HCEC 1CT (cell line): ENCODE measurements at regions not wholly inside any gene's neighbourhood (a gene's known extent, or its start where the extent isn't known, plus 50 kb on each side); places are given as distances from the start of the nearest gene placed in this dataset.
"Not testable (repeated sequence)": the region's sequence is repeated elsewhere in the genome, so short reads cannot be mapped to it uniquely, and the experiment has no call there.

ENCODE experiments used
- DNase-seq: peaks from one replicate; pipeline ENCODE4 v3.0.0-alpha.2; 2017

DNA sequence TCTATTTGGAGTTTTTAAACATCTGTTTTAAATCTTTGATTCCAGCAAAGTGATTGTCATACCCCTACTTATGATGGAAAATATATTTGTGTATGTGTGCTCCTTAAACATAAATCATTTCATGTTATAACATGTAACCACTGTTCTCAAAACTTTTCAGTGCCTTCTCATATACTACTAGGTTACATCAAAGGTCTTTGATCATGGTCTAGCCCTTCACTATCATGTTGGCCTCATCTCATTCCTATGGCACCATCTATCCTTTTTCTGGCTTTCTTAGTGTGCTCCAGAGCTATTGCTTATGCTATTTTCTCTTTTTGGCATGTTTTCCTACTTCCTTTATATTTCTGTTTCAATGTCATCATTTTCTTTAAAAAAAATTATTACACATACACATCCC is 367.9 kb upstream of the SLC39A10 start:
- DNase-seq = no peak

DNA sequence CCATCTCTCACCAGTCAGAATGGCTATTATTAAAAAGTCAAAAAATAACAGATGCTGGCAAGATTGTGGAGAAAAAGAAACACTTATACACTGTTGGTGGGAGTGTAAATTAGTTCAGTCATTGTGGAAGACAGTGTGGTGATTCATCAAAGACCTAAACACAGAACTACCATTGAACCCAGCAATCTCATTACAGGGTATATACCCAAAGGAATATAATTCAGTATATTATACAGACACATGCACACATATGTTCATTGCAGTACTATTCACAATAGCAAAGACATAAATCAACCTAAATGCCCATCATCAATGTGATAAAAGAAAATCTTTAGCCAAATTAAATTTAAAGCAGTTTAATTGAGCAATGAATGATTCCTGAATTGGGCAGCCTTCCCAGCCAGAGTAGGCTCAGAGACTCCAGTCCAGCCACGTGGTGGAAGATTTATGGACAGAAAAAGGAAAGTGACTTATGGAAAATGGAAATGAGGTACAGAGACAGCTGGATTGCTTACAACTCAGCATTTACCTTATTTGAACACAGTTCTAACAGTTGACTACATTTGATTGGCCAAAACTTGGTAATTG is 377.1 kb upstream of the SLC39A10 start:
- no peak for DNase-seq

DNA sequence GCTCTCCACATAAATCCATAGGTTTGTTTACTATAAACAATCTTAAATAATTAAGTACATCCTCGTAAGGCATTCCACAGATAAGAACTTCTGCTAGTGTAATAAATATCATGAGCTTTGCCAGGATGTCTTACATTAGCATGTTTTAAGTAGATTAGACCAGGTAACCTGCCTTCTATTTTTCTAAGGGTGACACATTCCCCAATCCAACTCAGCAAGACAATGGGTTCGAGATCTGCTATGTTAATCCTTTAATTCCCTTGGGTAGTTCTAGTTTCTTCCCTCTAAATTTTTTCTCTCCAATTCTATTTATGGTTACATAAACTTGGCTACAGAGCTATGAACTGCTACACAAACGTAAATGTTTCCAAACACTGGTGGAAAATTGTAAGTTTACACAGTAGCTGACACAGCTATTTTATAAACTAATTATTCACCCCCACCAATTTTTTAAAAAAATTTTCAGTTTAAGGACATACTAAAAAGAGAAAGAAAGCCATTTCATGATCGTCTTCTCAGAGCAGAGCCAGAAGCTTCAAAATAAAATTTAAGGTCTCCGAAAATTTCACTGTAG is 386.5 kb upstream of the SLC39A10 start:
- DNase-seq = no peak

DNA sequence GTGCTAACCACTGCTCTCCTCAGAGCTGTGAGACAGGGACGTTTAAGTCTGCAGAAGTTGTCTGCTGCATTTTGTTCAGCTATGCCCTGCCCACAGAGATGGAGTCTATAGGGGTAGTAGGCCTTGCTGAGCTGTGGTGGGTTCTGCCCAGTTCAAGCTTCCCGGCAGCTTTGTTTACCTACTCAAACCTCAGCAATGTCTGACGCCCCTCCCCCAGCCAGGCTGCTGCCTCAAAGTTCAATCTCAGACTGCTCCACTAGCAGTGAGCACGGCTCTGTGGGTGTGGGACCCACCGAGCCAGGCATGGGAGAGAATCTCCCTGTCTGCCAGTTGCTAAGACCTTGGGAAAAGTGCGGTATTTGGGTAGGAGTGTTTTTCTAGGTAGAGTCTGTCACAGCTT is 387.8 kb upstream of the SLC39A10 start:
- DNase-seq = no peak

DNA sequence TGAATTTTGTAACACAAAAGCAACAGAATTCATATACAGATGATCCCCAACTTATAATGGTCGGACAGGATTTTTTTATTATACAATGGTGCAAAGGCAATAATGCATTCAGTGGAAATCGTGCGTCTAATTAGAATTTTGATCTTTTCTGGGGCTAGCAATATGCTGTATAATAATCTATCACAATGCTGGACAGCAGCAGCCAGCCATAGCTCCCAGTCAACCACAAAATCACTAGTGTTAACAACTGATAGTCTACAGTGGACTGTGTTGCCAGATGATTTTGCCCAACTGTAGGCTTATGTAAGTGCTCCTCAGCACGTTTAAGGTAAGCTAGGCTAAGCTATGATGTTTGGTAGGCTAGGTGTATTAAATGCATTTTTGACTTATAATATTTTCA is 399.0 kb upstream of the SLC39A10 start:
- DNase-seq = no peak

DNA sequence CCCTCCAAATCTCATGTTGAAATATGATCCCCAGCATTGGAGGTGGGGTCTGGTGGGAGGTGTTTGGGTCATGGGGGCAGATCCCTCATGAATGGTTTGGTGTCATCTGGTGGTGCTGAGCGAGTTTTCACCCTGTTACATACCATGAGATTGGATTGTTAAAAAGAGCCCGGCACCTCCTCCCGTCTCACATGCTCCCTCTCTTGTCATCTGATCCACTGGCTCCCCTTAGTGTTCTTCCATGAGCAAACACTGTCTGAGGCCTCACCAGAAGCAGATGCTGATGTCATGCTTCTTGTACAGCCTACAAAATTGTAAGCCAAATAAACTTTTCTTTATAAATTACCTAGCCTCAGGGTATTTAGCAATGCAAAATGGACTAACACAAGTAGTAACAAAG is 405.0 kb upstream of the SLC39A10 start:
- DNase-seq = no peak

DNA sequence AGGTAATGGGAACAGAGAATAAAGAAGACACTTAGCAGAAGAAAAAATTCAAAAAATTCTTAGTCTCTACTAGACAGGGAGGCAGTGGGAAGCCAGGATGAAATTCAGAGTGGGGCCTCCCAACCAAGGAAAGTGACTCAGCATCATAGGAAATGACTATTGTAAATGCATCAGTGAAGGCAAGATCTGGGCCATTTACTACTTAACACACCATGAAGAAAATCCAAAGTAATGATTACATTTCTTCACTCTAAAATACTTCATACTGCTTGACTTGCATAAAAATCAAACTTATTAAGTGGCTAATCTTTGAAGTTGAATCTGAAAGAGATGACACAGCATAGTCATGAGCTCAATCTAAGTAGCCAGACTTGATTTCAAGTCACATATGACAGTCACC is 405.8 kb upstream of the SLC39A10 start:
- DNase-seq = peak; percentile 5

DNA sequence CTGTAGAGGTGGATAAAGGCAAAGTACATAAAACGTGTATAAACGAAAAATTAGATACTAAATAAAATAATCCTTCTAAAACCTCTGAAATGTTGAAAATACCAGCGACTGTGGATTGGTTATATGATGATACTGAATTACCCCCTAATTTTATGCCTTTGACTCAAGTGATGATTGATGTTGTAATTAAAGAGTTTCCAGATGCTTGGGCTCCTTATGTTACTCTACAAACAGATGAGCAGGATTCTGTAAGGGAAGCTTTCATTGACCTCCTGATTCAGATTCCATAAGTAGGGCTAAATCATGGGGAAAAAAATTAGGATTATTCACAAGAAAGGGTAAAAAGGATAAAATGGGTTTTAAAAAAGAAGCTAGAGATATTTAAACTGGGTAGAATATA is 418.2 kb upstream of the SLC39A10 start:
- DNase-seq = no peak

DNA sequence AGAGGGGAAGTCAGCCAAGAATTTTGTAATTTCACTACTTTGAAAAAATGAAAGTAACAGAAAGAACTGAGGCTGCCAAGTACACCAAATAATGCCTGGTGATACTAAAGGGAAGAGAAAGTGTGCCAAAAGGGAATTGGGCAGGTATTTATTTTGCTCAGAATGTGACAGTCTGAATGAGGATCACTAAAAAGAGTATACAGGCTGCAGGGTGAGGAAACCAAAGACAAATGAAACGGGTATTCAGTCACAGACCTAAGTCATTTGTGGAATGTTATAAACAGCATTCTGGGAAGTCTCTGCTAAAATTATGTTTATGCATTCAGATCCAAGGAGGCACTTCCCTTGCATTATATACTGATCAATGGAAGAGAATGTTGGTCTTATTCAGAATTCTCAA is 418.6 kb upstream of the SLC39A10 start:
- DNase-seq = no peak

DNA sequence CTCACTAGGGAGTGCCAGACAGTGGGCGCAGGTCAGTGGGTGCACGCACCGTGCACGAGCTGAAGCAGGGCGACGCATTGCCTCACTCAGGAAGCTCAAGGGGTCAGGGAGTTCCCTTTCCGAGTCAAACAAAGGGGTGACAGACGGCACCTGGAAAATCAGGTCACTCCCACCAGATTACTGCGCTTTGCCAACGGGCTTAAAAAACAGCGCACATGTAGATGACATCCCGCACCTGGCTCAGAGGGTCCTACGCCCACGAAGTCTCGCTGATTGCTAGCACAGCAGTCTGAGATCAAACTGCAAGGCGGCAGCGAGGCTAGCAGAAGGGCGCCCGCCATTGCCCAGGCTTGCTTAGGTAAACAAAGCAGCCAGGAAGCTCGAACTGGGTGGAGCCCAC is 428.5 kb upstream of the SLC39A10 start:
- not testable (repeated sequence) for DNase-seq

DNA sequence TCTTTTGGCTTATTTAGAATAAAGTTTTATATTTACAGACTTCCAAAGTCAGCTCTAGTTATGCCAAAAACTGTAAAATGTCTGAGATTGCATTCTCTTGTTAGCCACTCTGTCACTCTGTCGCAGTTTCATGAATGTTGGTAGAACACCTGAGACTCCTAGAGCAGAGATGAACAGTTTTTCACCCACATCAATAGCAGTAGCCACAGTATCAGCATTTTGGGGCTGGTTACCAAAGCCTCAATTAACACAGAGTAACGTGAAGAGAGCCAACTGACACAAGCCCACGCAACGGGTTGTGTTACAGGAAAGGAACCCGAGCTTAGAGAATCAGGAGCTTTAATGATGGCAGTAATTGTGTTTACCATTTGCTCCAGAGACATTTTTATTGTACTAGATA is 443.0 kb upstream of the SLC39A10 start:
- DNase-seq = no peak

DNA sequence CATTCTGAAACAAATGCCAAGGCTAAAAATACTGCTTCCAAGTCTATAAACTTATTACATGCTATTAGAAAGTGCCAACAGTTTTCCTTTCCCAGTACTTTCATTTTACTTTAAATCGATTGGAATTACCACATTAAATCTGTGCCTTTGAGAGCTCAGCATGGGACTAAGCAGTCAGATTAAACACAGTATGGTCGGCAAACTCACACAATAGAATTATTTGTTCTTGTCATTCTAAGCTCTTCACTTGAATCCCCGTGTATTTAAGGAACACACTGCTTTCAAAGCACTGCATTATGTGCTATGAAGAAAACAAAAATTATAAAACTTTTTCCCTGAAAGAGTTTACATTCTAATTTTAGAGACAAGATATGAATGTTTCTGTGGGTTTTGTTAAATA is 444.4 kb upstream of the SLC39A10 start:
- no peak for DNase-seq

DNA sequence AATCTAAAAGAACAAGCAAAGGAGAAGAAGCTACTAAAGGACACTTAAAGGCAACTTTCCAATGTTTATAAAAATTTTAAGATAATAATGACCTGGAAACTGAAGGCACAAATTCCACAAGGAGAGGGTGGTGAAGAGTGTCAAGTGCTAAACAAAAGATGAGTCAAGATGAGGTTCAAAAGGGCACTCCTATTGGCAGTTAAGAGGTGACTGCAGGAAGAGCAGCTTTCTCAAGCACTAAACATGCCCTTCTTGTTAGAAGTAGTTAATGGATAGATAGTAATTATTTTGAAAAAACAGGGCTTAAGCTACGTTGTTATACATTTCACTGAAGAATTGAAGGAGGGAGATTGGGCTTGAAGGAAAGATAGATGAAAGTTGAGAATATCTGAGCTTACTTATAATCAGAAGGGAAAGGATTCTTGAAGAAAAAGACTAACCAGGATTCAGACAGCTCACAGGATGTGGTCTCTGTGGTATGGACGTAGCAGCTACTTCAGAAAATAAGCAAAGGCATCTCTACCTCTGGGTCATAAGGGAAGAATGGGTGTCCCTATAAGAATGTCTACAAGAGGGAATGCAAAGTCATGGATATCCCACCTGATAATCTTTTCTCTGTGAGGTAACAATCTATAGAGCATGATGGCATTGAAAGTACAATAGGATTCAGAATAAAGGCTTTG is 454.7 kb upstream of the SLC39A10 start:
- DNase-seq = peak; percentile 45

DNA sequence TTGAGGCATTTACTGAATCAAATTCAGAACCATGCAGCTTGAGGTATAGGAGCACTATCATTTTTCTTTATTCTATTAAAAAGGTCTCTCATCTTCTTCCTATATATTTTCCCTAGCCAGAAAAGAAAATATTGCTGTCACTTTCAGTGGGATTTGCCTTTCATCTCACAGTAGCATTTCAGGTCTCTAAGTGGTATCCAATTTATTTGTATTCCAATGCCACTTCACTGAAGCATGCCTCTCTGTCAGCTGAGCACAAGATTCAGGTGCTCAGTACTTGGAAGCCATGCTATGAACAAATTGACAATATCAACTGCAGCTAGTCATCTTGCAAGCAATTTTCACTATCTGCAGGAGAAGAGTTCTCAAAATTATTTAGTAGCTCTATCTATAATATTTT is 457.2 kb upstream of the SLC39A10 start:
- DNase-seq = no peak

DNA sequence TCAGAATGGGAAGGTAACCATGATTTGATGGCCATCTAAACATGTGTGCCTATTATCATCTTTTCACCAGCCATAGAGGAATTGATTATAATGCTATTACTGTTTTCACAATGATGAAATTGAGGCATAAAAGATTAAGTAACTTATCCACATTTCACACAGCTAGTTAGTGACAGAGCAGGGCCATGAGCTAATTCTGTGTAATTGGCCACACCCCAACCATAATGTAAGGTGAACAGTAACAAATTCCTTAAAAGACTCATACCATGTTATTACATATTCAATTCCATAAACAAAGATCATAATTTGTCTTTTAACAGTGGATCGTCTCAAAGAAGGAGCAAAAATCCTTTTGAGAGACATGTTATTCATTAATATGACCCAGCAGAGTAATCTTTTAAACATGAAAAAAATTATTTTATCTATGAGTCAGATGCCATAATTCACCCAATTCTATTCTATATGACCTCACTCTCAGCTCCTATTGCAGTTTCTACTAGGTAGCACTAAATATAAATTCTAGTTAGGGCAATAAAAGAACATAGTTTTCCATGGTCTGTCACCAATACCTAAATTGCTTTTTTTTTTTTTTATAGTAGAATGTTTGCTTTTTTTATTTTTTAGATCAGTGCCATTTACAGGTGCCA is 475.8 kb upstream of the SLC39A10 start:
- DNase-seq = peak; percentile 2

DNA sequence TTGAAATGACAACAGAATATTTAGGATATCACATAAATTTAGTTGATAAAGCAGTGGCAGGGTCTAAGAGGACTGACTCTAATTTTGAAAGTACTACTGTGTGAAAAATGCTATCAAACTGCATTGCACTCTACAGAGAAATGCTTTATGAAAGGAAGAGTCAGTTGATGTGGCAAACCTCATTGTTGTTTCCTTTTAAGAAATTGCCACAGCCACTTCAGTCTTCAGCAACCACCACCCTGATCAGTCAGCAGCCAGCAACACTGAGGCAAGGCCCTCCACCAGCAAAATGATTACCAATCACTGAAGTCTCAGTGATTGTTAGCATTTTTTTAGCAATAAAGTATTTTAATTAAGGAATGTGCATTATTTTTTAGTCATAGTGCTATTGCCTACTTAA is 488.7 kb upstream of the SLC39A10 start:
- DNase-seq = no peak

DNA sequence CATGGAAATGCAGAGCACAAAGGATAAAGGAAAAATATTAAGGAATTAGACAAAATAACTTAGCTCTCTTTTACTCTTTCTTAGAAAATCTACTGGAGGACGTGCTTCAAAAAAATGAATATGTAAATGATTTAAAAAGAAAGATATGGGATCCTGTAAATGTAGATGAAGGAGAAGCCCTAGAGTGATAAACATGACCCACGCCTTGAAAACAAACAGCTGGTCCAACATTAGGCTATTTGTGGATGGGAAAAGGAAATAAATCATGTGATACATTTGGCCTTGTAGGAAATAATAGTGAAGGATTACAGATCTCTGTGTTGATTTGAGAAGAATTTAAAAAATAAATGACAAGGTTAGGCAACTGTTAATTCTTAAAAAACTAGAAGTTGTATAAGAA is 492.1 kb upstream of the SLC39A10 start:
- DNase-seq = no peak

DNA sequence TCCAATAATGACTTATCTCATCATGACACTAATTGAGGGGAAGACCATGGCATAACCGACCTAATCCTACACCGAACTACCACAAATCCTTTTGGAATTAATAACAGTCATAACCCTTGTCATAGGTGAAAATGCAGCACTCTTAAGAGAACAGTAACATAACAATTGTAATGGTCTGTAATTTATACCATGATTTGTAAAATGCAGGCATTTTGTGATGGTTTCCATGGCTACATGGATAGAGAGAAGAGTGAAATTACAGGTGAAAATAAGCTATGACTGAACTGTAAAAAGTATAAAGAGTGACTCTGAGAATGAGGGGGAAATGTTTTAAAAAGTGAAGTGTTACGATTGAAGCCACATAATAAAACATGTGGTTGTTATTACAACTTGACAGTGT is 494.1 kb upstream of the SLC39A10 start:
- no peak for DNase-seq

DNA sequence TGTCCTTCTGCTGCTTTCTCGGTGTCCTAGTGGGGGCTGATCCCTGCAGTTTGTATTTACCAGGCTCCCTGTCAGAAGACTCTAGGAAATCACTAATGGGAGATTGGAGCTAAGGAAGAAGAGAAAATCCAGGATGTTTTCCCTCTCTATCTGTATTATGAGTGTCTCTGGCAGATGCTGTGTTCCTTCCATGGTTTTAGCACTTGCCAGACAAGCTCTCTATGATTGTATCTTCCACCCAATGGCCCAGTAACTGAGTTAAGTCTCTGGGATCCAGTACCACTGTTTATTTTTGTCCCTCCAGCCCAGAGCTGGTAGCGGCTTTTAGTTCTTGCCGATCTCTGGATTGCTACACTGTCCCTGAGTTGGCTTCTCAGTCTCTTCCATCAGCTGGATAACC is 494.8 kb upstream of the SLC39A10 start:
- DNase-seq = no peak

DNA sequence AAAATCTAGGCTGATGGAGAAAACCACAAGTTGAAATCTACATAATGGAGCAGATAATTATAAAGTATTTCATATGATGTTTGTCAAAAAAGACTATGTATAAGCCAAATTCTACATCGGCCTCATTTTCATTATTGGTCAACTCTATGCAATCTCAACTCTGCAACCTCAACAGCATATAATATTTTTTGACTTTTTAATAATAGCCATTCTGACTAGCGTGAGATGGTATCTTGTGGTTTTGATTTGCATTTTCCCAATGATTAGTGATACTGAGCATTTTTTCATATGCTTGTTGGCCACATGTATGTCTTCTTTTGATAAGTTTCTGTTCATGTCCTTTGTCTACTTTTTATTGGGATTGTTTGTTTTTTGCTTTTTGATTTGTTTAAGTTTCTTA is 496.1 kb upstream of the SLC39A10 start:
- DNase-seq = no peak

DNA sequence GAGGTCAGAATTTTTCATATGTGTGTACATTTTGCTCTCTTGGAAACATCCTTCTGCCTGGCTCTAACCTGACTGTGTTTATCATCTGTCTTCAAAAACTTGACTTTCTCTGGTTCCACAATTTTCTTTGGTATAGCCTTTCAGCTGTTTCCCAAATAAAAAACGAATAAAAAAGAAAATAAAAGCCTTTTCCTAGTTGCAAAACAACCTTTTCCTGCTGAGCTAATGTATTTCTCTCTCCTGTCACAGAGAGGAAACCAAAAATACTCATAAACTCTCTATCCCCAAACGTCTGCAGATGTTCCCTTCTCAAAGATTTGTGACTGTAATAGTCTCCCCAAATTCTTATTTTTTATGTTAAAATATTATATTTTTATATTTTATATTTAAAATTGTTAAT is 505.3 kb upstream of the SLC39A10 start:
- no peak for DNase-seq

DNA sequence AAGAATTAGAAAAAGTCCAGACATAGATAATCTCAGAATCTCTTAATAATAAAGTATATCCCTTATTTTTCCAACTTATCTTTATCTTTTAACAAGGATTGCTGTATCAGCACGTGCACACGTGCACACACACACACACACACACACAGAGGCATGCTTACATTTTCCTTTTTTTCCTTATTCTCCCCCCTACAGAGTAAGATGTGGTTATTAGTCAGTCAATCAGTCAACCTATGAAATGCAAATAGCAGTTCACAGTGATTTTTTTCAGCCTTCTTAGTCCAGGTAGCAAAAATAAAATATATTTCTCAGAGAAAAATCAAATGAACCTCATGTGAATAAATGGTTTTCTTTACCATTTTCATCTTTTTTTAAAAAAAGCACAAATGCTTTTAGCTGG is 506.2 kb upstream of the SLC39A10 start:
- DNase-seq = no peak

DNA sequence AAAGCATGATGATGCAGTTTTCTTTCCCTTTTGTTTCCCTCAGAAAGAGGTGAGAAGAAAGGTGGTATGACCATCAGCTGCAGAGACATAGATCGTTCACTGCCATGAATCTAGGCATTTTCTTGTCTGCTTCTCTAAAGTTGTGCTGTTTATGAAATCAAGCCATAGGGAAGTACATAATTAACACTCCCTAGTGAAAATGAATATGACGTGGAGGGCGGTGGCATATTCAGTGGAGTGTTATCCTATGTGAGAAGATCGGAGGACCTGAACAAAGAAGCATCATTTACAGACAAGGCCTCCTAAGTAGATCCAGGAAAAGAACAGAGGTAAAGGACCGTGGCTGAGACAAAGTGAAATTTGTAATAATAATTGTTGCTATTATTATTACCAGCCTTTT is 509.0 kb upstream of the SLC39A10 start:
- DNase-seq = no peak

DNA sequence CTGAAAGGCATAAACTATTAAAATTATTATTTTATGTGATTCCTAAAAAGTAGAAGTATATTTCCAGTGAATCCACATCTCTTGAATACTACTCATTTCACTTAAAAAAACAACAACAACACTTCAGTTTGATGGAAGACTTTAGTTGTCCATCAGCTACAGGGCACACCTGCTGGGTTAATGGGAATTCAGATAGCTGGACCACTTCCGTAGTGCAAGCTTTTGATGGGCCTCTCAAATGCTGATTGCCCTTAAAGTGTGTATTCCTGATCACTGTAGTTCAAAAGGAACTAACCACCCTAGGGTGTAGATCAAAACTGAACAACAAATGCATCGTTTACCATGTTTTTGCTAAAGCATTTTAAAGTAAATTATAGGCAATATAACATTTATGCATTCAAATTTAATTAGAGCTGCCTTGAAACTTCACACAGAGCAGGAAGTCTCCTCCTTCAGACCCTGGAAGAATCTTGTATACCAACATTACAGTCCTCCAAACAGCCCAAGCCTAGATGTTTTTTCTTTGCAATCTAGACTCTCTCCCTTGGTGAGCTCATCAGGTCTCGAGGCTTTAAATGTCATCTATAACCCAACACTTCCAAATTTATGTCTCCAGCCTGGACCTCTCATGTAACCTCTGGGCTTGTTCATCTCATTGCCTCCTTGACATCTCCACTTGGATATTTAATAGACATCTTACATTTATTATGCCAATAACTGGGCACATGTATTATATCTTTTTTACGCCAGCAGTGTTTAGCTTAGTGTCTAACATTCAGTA is 510.1 kb upstream of the SLC39A10 start:
- DNase-seq = no peak
